Adrenal gland (tissue), 9 donors: ENCODE measurements at regions not wholly inside any gene's neighbourhood (a gene's known extent, or its start where the extent isn't known, plus 50 kb on each side); places are given as distances from the start of the nearest gene placed in this dataset.

Source experiments
- DNase-seq, 7 donors: peaks; one replicate each; pipeline ENCODE4 v3.0.0-alpha.2; 2019 to 2020
- H3K27ac ChIP-seq, 5 donors: fragments of 200-600 bp; sonication (generic) in 4 of 5; 1 replicate in 3 of 5; 2 replicates in 2 of 5; pipeline versions ENCODE4 v1.5.1 to v1.8.0; 2016 to 2020; ENCODE audit warnings: mild to moderate bottlenecking in 1 of 5
- H3K27me3 ChIP-seq: fragments of 200-600 bp; 2 replicates; pipeline ENCODE4 v1.8.0; 2021
- H3K36me3 ChIP-seq, 2 donors: fragments of 200-600 bp; replicated peaks in 1 of 2; 1 replicate in 1 of 2; 2 replicates in 1 of 2; pipeline versions ENCODE4 v1.5.1 to v1.8.0; 2018 to 2022
- H3K4me1 ChIP-seq, 2 donors: fragments of 200-600 bp; replicated peaks in 1 of 2; 1 replicate in 1 of 2; 2 replicates in 1 of 2; pipeline versions ENCODE4 v1.5.1 to v1.8.0; 2018 to 2021
- H3K4me3 ChIP-seq, 4 donors: fragments of 200-600 bp; sonication (generic) in 3 of 4; one replicate each; pipeline ENCODE4 v1.5.1; 2016 to 2018
- H3K9me3 ChIP-seq, 3 donors: fragments of 200-600 bp; sonication (generic) in 1 of 3; replicated peaks in 1 of 3; 1 replicate in 2 of 3; 2 replicates in 1 of 3; pipeline versions ENCODE4 v1.5.1 to v1.8.0; 2016 to 2021
- CTCF ChIP-seq, 6 experiments: fragments of 450-650 bp in 4 of 6; fragments of 200-600 bp in 2 of 6; sonication (generic) in 1 of 6; IDR thresholded peaks; 1 replicate in 5 of 6; 2 replicates in 1 of 6; pipeline versions ENCODE4 v1.5.1 to v1.8.0; 2016 to 2021; ENCODE audit warnings: antibody characterized with exemption in 6 of 6, mild to moderate bottlenecking in 2 of 6, moderate library complexity in 1 of 6
- POLR2A ChIP-seq, 2 donors: fragments of 450-650 bp; IDR thresholded peaks; one replicate each; pipeline ENCODE4 v1.6.1; 2017; ENCODE audit warnings: antibody characterized with exemption in 2 of 2, mild to moderate bottlenecking in 2 of 2, moderate library complexity in 1 of 2
- WGBS, 4 donors: extraction: QIAGEN DNeasy Blood & Tissue Kit in 2 of 4; methylation state at CpG; one replicate each; pipeline versions ENCODE4 v1.1.5 to v1.1.7; 2013 to 2017; 5-methylcytosine and 5-hydroxymethylcytosine counted together
- intact Hi-C, 2 donors: fragments of 100-400 bp; cut with DNase I; formaldehyde crosslinking; loops; one replicate each; pipeline versions ENCODE4 v1.14.1 to v1.15.0; 2022 to 2023
- donor health status: healthy with polysubstance abuse.
- donor health status: Bipolar disorder and iron deficiency.
- donor health status: DM: yes; HTN: yes; CAD: no.
- donor health status: DM: no; HTN: no; CAD: no.
- donor health status: DM: no; HTN: no; CAD: no.

- H3K27ac ChIP-seq, result no peak overlapping the region
- intact Hi-C loops, result no loop called here
- DNase-seq, result peak in 6 of 7 donors; percentile 4 to 50 (median 15)
- no peak for TF ChIP-seq CTCF (IDR thresholded peaks at IDR 0.05)
- no peak for TF ChIP-seq POLR2A (IDR thresholded peaks at IDR 0.05)
- H3K27me3 ChIP-seq, result no peaks in the 10 kb centered on the region
- H3K9me3 ChIP-seq, result peaks cover 0 to 16% (median 7%) of the 10 kb centered on the region in 3 donors
- H3K4me3 ChIP-seq, result no peak overlapping the region
- WGBS, 4 donors, result 47 to 54% (median 50%) methylated on average over 6 of the region's 6 CpGs
- H3K36me3 ChIP-seq, result no peaks in the 10 kb centered on the region
- no peaks in the 10 kb centered on the region for H3K4me1 ChIP-seq
Observed at GRCh38 chr12:65536876-65537681, 258.6 kb downstream of the MSRB3 start.

- no peak overlapping the region for H3K27ac ChIP-seq
- intact Hi-C loops, result no loop called here
Observed at GRCh38 chr12:65537978-65538377, 259.5 kb downstream of the MSRB3 start.

GRCh38 chr12:65539023-65539422, 260.5 kb downstream of the MSRB3 start:
- no peak overlapping the region for H3K4me3 ChIP-seq
- TF ChIP-seq CTCF (IDR thresholded peaks at IDR 0.05), result no peak
- no peaks in the 10 kb centered on the region for H3K4me1 ChIP-seq
- no peaks in the 10 kb centered on the region for H3K36me3 ChIP-seq
- intact Hi-C loops, result no loop called here
- no peak overlapping the region for H3K27ac ChIP-seq
- 65 to 94% (median 81%) methylated on average over 1 of the region's 1 CpG for WGBS, 4 donors
- DNase-seq, result no peak
- H3K27me3 ChIP-seq, result no peaks in the 10 kb centered on the region
- H3K9me3 ChIP-seq, result peaks cover 0 to 16% (median 7%) of the 10 kb centered on the region in 3 donors

More at GRCh38 chr12:65537978-65538377, 259.5 kb downstream of the MSRB3 start:
- Histone ChIP-seq H3K27me3 (no peaks in the 10 kb centered on the region), H3K36me3 (no peaks in the 10 kb centered on the region), H3K4me3 (no peak overlapping the region), H3K4me1 (no peaks in the 10 kb centered on the region), H3K9me3 (peaks cover 0 to 16% (median 7%) of the 10 kb centered on the region in 3 donors)
- WGBS, 4 donors, result 88 to 100% (median 96%) methylated on average over 1 of the region's 1 CpG
- TF ChIP-seq CTCF (IDR thresholded peaks at IDR 0.05) (no peak), POLR2A (IDR thresholded peaks at IDR 0.05) (no peak)
- DNase-seq, result no peak

GRCh38 chr12:65540140-65540539, 261.7 kb downstream of the MSRB3 start:
- Histone ChIP-seq H3K36me3 (no peaks in the 10 kb centered on the region), H3K27me3 (no peaks in the 10 kb centered on the region), H3K27ac (no peak overlapping the region), H3K4me3 (no peak overlapping the region), H3K4me1 (no peaks in the 10 kb centered on the region), H3K9me3 (peaks cover 0 to 16% (median 7%) of the 10 kb centered on the region in 3 donors)
- WGBS, 4 donors, result 88 to 93% (median 91%) methylated on average over 1 of the region's 1 CpG
- no peak for TF ChIP-seq POLR2A (IDR thresholded peaks at IDR 0.05)
- no peak for TF ChIP-seq CTCF (IDR thresholded peaks at IDR 0.05)
- DNase-seq, result no peak
- intact Hi-C loops, result no loop called here
